Vagina (tissue), 2 donors: ENCODE measurements at regions not wholly inside any gene's neighbourhood (a gene's known extent, or its start where the extent isn't known, plus 50 kb on each side); places are given as distances from the start of the nearest gene placed in this dataset.

Experiments used
- DNase-seq, 2 donors: peaks; one replicate each; pipeline ENCODE4 v3.0.0-alpha.2; 2017; ENCODE audit errors: extremely low spot score in 2 of 2
- H3K27ac ChIP-seq: fragments of 200-600 bp; sonication (generic); one replicate; pipeline ENCODE4 v1.5.1; 2019
- H3K27me3 ChIP-seq: fragments of 200-600 bp; sonication (generic); one replicate; pipeline ENCODE4 v1.5.1; 2019
- H3K36me3 ChIP-seq, 2 donors: fragments of 200-600 bp; sonication (generic); one replicate each; pipeline ENCODE4 v1.5.1; 2017 to 2019
- H3K4me1 ChIP-seq: fragments of 200-600 bp; sonication (generic); one replicate; pipeline ENCODE4 v1.5.1; 2019
- H3K4me3 ChIP-seq, 2 donors: fragments of 200-600 bp; sonication (generic); 1 replicate in 1 of 2; 2 replicates in 1 of 2; pipeline ENCODE4 v1.5.1; 2016 to 2019
- H3K9me3 ChIP-seq: fragments of 200-600 bp; sonication (generic); one replicate; pipeline ENCODE4 v1.5.1; 2019
- CTCF ChIP-seq, 3 experiments: fragments of 450-650 bp in 2 of 3; fragments of 200-600 bp in 1 of 3; sonication (generic) in 1 of 3; IDR thresholded peaks; one replicate each; pipeline ENCODE4 v1.5.1; 2017 to 2019; ENCODE audit warnings: antibody characterized with exemption in 3 of 3, mild to moderate bottlenecking in 2 of 3, moderate library complexity in 2 of 3
- POLR2A ChIP-seq, 2 donors: fragments of 450-650 bp; IDR thresholded peaks; one replicate each; pipeline ENCODE4 v1.6.1; 2017; ENCODE audit warnings: antibody characterized with exemption in 2 of 2, mild to moderate bottlenecking in 2 of 2, moderate library complexity in 2 of 2
- POLR2AphosphoS5 ChIP-seq, 2 donors: sonication (generic); formaldehyde crosslinking; IDR thresholded peaks; one replicate each; pipeline ENCODE4 v1.9.0; 2017; ENCODE audit warnings: antibody characterized with exemption in 2 of 2, mild to moderate bottlenecking in 2 of 2, low read depth in 1 of 2; ENCODE audit not compliant: insufficient read depth in 1 of 2
- intact Hi-C: fragments of 100-400 bp; cut with DNase I; formaldehyde crosslinking; loops from one replicate; pipeline ENCODE4 v1.15.1; 2023

GRCh38 chr2:176484838-176485237 is 215.6 kb downstream of the MTX2 start:
- Histone ChIP-seq H3K9me3 (no peaks in the 10 kb centered on the region), H3K36me3 (no peaks in the 10 kb centered on the region), H3K4me3 (no peak overlapping the region), H3K27ac (no peak overlapping the region), H3K4me1 (peaks cover 4% of the 10 kb centered on the region), H3K27me3 (no peaks in the 10 kb centered on the region)
- DNase-seq = no peak
- intact Hi-C loops = no loop called here
- TF ChIP-seq CTCF (IDR thresholded peaks at IDR 0.05) (no peak), POLR2A (IDR thresholded peaks at IDR 0.05) (no peak), POLR2AphosphoS5 (IDR thresholded peaks at IDR 0.05; ENCODE audit: insufficient read depth in 1 of 2, low read depth in 1 of 2) (no peak)

- no peaks in the 10 kb centered on the region for H3K9me3 ChIP-seq
- no peaks in the 10 kb centered on the region for H3K36me3 ChIP-seq
- H3K4me1 ChIP-seq = peaks cover 30% of the 10 kb centered on the region
These were observed 219.2 kb downstream of the MTX2 start for GRCh38 chr2:176488431-176488830.

DNA sequence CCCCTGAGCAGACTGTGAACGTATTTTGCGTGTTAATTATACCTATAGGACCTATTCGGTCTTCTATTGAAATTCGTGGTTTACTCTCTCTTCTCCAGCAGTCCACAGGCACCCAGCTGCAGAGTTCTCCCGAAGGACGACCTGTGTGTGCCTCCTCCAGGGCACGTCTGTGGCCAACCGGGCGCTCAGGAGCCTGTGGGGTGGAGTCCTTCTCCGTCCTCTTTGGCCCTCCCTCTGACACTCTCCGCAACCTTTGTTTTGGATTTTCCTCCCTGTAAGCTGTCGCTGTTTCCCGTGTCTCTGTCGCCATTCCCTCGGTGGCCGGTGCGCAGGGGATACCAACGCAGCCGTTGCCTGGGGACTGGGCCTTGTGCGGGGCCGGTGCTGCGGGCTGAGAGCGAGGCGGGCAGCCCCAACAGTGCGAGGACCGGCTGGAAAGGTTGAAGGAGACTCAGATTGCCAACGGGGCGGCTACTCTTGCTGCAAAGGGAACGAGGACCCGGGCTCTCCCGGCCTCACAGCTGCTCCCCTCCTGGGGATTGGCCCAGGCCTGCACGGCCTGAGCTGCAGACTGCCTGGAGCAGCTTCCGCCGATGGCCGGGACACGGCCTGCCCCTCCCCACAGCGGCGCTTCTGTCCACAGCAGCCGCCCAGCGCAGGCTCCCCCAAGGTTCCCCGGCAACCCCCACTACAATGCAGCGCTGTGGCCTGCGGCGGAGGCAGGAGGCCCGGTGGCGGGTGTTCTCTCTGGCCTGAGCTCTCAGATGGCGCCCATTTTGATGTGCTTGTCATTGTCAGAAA is 221.0 kb downstream of the MTX2 start:
- H3K9me3 ChIP-seq = no peaks in the 10 kb centered on the region
- H3K36me3 ChIP-seq = no peaks in the 10 kb centered on the region
- peaks cover 49% of the 10 kb centered on the region for H3K4me1 ChIP-seq
- no peaks in the 10 kb centered on the region for H3K27me3 ChIP-seq
- H3K4me3 ChIP-seq = peak overlapping the region; percentile 22 to 29
- TF ChIP-seq CTCF (IDR thresholded peaks at IDR 0.05) = no peak
- TF ChIP-seq POLR2AphosphoS5 (IDR thresholded peaks at IDR 0.05; ENCODE audit: insufficient read depth in 1 of 2, low read depth in 1 of 2) = peak in 1 of 2 donors; percentile 21
- no peak for DNase-seq
- intact Hi-C loops = no loop called here
- H3K27ac ChIP-seq = peak overlapping the region; percentile 76

More at GRCh38 chr2:176488431-176488830, 219.2 kb downstream of the MTX2 start:
- Histone ChIP-seq H3K27me3 (no peaks in the 10 kb centered on the region), H3K27ac (no peak overlapping the region), H3K4me3 (no peak overlapping the region)
- no peak for DNase-seq
- intact Hi-C loops = no loop called here
- TF ChIP-seq POLR2AphosphoS5 (IDR thresholded peaks at IDR 0.05; ENCODE audit: insufficient read depth in 1 of 2, low read depth in 1 of 2) (no peak), POLR2A (IDR thresholded peaks at IDR 0.05) (no peak), CTCF (IDR thresholded peaks at IDR 0.05) (no peak)

- TF ChIP-seq CTCF (IDR thresholded peaks at IDR 0.05) (no peak), POLR2A (IDR thresholded peaks at IDR 0.05) (no peak), POLR2AphosphoS5 (IDR thresholded peaks at IDR 0.05; ENCODE audit: insufficient read depth in 1 of 2, low read depth in 1 of 2) (peak in 1 of 2 donors; percentile 82)
- intact Hi-C loops = no loop called here
- H3K36me3 ChIP-seq = no peaks in the 10 kb centered on the region
- peak overlapping the region in 1 of 2 donors; percentile 29 for H3K4me3 ChIP-seq
- peaks cover 60% of the 10 kb centered on the region for H3K4me1 ChIP-seq
- no peaks in the 10 kb centered on the region for H3K9me3 ChIP-seq
- DNase-seq = peak in 1 of 2 donors; percentile 95
- no peaks in the 10 kb centered on the region for H3K27me3 ChIP-seq
- H3K27ac ChIP-seq = peak overlapping the region; percentile 76
These were observed 222.1 kb downstream of the MTX2 start for GRCh38 chr2:176491172-176491904.

- H3K27ac ChIP-seq = no peak overlapping the region
These were observed 223.3 kb downstream of the MTX2 start for GRCh38 chr2:176492583-176492982.

More at GRCh38 chr2:176492583-176492982, 223.3 kb downstream of the MTX2 start:
- H3K4me1 ChIP-seq = peaks cover 63% of the 10 kb centered on the region
- TF ChIP-seq CTCF (IDR thresholded peaks at IDR 0.05) (no peak), POLR2AphosphoS5 (IDR thresholded peaks at IDR 0.05; ENCODE audit: insufficient read depth in 1 of 2, low read depth in 1 of 2) (no peak), POLR2A (IDR thresholded peaks at IDR 0.05) (no peak)
- no peak overlapping the region for H3K4me3 ChIP-seq
- no peak for DNase-seq
- intact Hi-C loops = no loop called here
- H3K27me3 ChIP-seq = no peaks in the 10 kb centered on the region
- H3K36me3 ChIP-seq = no peaks in the 10 kb centered on the region
- no peaks in the 10 kb centered on the region for H3K9me3 ChIP-seq
